Activated T-helper 1 cell treated with Interleukin-2 at 50 U/mL for 16 hours (primary cell): ENCODE measurements at regions not wholly inside any gene's neighbourhood (a gene's known extent, or its start where the extent isn't known, plus 50 kb on each side); places are given as distances from the start of the nearest gene placed in this dataset.

Experiments
- DNase-seq: peaks from one replicate; pipeline ENCODE4 v3.0.0-alpha.2; 2020; ENCODE audit warnings: low read depth

- no peak for DNase-seq
Measured at GRCh38 chr5:87053146-87053545, 214.5 kb upstream of the RASA1 start.

- DNase-seq = no peak
Measured at GRCh38 chr5:87054821-87055220, 212.9 kb upstream of the RASA1 start.

- no peak for DNase-seq
Measured at GRCh38 chr5:87061046-87061445, 206.6 kb upstream of the RASA1 start.

- DNase-seq = no peak
Measured at GRCh38 chr5:87069311-87069710, 198.4 kb upstream of the RASA1 start.

- DNase-seq = no peak
Measured at GRCh38 chr5:87069974-87070608, 197.6 kb upstream of the RASA1 start.

GRCh38 chr5:87074072-87074471 is 193.6 kb upstream of the RASA1 start:
- DNase-seq = no peak

GRCh38 chr5:87074934-87075541 is 192.6 kb upstream of the RASA1 start:
- DNase-seq = peak; percentile 1

GRCh38 chr5:87076411-87076810 is 191.3 kb upstream of the RASA1 start:
- no peak for DNase-seq

- DNase-seq = no peak
Measured at GRCh38 chr5:87076931-87077330, 190.8 kb upstream of the RASA1 start.

- DNase-seq = no peak
Measured at GRCh38 chr5:87079219-87079618, 188.5 kb upstream of the RASA1 start.

GRCh38 chr5:87081016-87081415 is 186.7 kb upstream of the RASA1 start:
- no peak for DNase-seq

- no peak for DNase-seq
Measured at GRCh38 chr5:87081511-87082372, 185.9 kb upstream of the RASA1 start.

GRCh38 chr5:87094347-87094746 is 173.3 kb upstream of the RASA1 start:
- no peak for DNase-seq

GRCh38 chr5:87094833-87095232 is 172.8 kb upstream of the RASA1 start:
- DNase-seq = no peak

GRCh38 chr5:87095787-87096186 is 171.9 kb upstream of the RASA1 start:
- no peak for DNase-seq

- DNase-seq = no peak
Measured at GRCh38 chr5:87097664-87098063, 170.0 kb upstream of the RASA1 start.

GRCh38 chr5:87099291-87099839 is 168.3 kb upstream of the RASA1 start:
- no peak for DNase-seq

- DNase-seq = no peak
Measured at GRCh38 chr5:87099968-87100367, 167.7 kb upstream of the RASA1 start.

GRCh38 chr5:87101321-87101720 is 166.4 kb upstream of the RASA1 start:
- no peak for DNase-seq

GRCh38 chr5:87102841-87103240 is 164.8 kb upstream of the RASA1 start:
- no peak for DNase-seq

GRCh38 chr5:87103616-87104287 is 163.9 kb upstream of the RASA1 start:
- no peak for DNase-seq

GRCh38 chr5:87105577-87105976 is 162.1 kb upstream of the RASA1 start:
- no peak for DNase-seq
